Heart right ventricle (tissue), 16 donors: ENCODE measurements at regions not wholly inside any gene's neighbourhood (a gene's known extent, or its start where the extent isn't known, plus 50 kb on each side); places are given as distances from the start of the nearest gene placed in this dataset.

Source experiments
- ATAC-seq, 8 donors: fragments of 200-7000 bp; cut with Tn5 transposase; one replicate each; pipeline ENCODE4 v1.9.1; 2020; ENCODE audit warnings: mild to moderate bottlenecking in 8 of 8, moderate library complexity in 8 of 8, moderate number of reproducible peaks in 1 of 8
- DNase-seq, 2 donors: peaks; one replicate each; pipeline ENCODE4 v3.0.0-alpha.2; 2020
- H3K27ac ChIP-seq, 10 donors: fragments of 200-600 bp; sonication (generic) in 2 of 10; one replicate each; pipeline versions ENCODE4 v1.5.0 to v1.8.0; 2020 to 2022; ENCODE audit warnings: mild to moderate bottlenecking in 3 of 10
- H3K27me3 ChIP-seq, 7 donors: fragments of 200-600 bp; one replicate each; pipeline ENCODE4 v1.8.0; 2021 to 2022; ENCODE audit warnings: mild to moderate bottlenecking in 2 of 7
- H3K36me3 ChIP-seq, 9 donors: fragments of 200-600 bp; sonication (generic) in 1 of 9; one replicate each; pipeline versions ENCODE4 v1.5.0 to v1.8.0; 2020 to 2022; ENCODE audit warnings: mild to moderate bottlenecking in 2 of 9
- H3K4me1 ChIP-seq, 9 donors: fragments of 200-600 bp; sonication (generic) in 1 of 9; one replicate each; pipeline versions ENCODE4 v1.5.0 to v1.8.0; 2020 to 2022; ENCODE audit warnings: mild to moderate bottlenecking in 4 of 9
- H3K4me3 ChIP-seq, 10 donors: fragments of 200-600 bp; sonication (generic) in 2 of 10; one replicate each; pipeline versions ENCODE4 v1.5.0 to v1.8.0; 2020 to 2022; ENCODE audit warnings: mild to moderate bottlenecking in 7 of 10, moderate library complexity in 2 of 10
- H3K9me3 ChIP-seq, 11 donors: fragments of 200-600 bp in 10 of 11; sonication (generic) in 2 of 11; one replicate each; pipeline versions ENCODE4 v1.5.0 to v1.8.0; 2013 to 2022; ENCODE audit warnings: mild to moderate bottlenecking in 2 of 11, control low read depth in 1 of 11, moderate library complexity in 1 of 11
- WGBS, 2 donors: extraction: QIAGEN DNeasy Blood & Tissue Kit; methylation state at CpG; one replicate each; pipeline ENCODE4 v1.1.7; 2013; ENCODE audit warnings: inconsistent platforms in 1 of 2; 5-methylcytosine and 5-hydroxymethylcytosine counted together
- intact Hi-C, 10 donors: fragments of 100-400 bp; cut with DNase I; formaldehyde crosslinking; loops; one replicate each; pipeline versions ENCODE4 v1.11.1 to v1.14.2; 2022
- TF ChIP-seq, protein P1 (sequence below), 9 donors: fragments of 200-600 bp; sonication (generic) in 2 of 9; IDR thresholded peaks; one replicate each; pipeline versions ENCODE4 v1.5.0 to v1.8.0; 2021 to 2022; ENCODE audit warnings: antibody characterized with exemption in 9 of 9, mild to moderate bottlenecking in 5 of 9, moderate library complexity in 1 of 9
- donor health status: Arrhythmogenic right ventricular cardiomyopathy.
- donor health status: ischemic (EF 13 %, LVEDD 7.1; RV severe dilation, severe dysfunction).
- donor health status: healthy with polysubstance abuse.
- donor health status: DM: no; HTN: yes; CAD: no.
- donor health status: DM: no; HTN: no; CAD: no.
- donor health status: ischemic (EF 25% LVEDD 6.9; RV normal size, moderate dysfunction).
- donor health status: ischemic (EF 25% LVEDD 5.7; RV mildly dilated, moderate dysfunction).
- donor health status: healthy.
- donor health status: DM: yes; HTN: yes; CAD: no.
- donor health status: Ischemic cardiomyopathy.
- donor health status: ischemic (EF 35%, LVEDD 5.7; RV mildly dilated, moderate dysfunction).
- donor health status: nonischemic (EF 11% LVEDD 7.7; RV severe dilation, severe dysfunction).
- donor health status: DM: yes; HTN: yes; CAD: no.
- donor health status: PGD.
- donor health status: ischemic (EF 29% LVEDD 5.4; RV normal size, mild dysfunction).
- donor health status: nonischemic (EF 23%, LVEDD 6.1; RV moderate dilation, normal function).

DNA sequence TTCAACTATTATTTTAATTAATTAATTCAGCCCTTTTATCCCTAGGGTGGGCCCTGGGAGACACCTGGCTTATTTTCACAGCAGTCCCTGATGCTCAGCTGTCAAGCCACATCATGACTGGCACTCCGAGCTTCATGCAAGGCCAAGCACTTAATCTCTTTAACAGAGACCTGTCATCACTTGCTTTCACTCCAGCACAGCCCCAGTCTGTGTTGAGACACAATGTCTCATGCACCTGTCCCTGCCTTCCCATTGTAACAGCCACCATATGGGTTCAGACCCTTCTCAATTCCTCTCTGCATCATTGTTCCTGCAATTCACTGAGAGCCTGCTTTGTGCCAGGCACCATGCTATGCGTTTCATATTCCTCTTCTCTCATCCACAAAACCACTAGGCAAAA lies 222.2 kb upstream of the TENM4 start:
- TF ChIP-seq, protein P1, sequence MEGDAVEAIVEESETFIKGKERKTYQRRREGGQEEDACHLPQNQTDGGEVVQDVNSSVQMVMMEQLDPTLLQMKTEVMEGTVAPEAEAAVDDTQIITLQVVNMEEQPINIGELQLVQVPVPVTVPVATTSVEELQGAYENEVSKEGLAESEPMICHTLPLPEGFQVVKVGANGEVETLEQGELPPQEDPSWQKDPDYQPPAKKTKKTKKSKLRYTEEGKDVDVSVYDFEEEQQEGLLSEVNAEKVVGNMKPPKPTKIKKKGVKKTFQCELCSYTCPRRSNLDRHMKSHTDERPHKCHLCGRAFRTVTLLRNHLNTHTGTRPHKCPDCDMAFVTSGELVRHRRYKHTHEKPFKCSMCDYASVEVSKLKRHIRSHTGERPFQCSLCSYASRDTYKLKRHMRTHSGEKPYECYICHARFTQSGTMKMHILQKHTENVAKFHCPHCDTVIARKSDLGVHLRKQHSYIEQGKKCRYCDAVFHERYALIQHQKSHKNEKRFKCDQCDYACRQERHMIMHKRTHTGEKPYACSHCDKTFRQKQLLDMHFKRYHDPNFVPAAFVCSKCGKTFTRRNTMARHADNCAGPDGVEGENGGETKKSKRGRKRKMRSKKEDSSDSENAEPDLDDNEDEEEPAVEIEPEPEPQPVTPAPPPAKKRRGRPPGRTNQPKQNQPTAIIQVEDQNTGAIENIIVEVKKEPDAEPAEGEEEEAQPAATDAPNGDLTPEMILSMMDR (IDR thresholded peaks at IDR 0.05): no peak
- Histone ChIP-seq H3K4me1 (no peaks in the 10 kb centered on the region), H3K27me3 (peaks cover 0 to 11% (median 0%) of the 10 kb centered on the region in 7 donors), H3K36me3 (no peaks in the 10 kb centered on the region), H3K9me3 (no peaks in the 10 kb centered on the region), H3K4me3 (no peak overlapping the region), H3K27ac (no peak overlapping the region)
- WGBS, 2 donors: 31 to 37% methylated on average over 2 of the region's 2 CpGs
- DNase-seq (no peak), ATAC-seq (peak in 2 of 8 donors; percentile 57 to 59)
- intact Hi-C loops: no loop called here

DNA sequence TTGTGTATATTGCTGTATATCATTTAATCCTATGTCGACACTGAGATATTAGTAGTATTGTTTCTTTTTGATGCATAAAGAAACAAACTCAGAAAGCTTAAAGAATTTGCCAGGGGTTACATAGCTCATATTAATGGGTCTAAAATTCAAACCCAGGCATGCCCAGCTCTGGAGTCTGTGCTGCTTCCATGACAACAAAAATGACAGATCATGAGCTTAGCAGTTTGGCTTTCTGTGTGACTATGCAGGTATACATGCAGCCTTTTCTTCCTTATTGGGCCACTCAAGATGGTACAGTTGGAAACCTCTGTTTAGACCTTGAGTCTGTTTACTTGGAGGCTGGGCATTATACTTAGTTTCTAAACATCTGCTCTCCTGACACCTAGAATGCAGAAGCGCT lies 220.5 kb upstream of the TENM4 start:
- no peaks in the 10 kb centered on the region for H3K9me3 ChIP-seq
- no peaks in the 10 kb centered on the region for H3K4me1 ChIP-seq
- H3K4me3 ChIP-seq: no peak overlapping the region
- TF ChIP-seq, protein P1 (IDR thresholded peaks at IDR 0.05): no peak
- intact Hi-C loops: no loop called here
- WGBS, 2 donors: 88 to 93% methylated on average over 2 of the region's 2 CpGs
- H3K27me3 ChIP-seq: peaks cover 0 to 11% (median 0%) of the 10 kb centered on the region in 7 donors
- no peak overlapping the region for H3K27ac ChIP-seq
- H3K36me3 ChIP-seq: no peaks in the 10 kb centered on the region
- DNase-seq (no peak), ATAC-seq (no peak)

DNA sequence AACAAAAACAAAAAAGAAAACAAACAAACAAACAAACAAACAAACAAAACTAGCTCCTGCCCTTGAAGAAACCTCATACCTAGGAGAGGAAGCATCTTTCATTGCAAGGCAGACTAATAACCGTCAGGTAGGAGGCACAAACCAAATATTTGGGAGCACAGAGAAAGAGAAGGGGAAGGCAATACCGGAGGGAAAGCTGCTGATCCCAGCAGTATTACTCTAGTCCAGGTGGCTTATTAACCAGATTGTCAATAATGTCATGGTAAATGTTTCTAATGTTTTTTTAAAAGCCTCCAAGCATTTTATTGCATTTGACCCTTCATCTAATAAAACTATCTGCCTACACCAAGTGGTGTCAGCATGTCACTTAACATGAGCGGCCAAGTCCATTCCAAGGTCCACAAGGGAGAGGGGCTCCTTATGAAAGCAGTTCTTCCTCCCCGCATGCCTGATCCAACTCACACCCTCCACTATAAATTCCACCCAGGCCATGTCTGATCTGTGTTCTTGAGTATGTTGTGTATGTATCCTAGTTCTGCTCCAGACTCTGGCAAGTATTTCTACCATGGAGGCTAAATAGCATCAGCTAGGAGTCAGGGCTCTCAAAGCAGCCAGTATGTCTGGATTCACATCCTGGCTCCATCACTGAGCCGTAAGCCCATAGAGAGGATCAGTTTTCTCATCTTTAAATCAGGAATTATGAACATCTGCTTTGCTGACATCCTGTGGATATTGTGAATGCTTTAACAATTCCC lies 208.1 kb upstream of the TENM4 start:
- no peaks in the 10 kb centered on the region for H3K36me3 ChIP-seq
- TF ChIP-seq, protein P1 (IDR thresholded peaks at IDR 0.05): no peak
- WGBS, 2 donors: 84 to 86% methylated on average over 5 of the region's 5 CpGs
- peaks cover 0 to 12% (median 0%) of the 10 kb centered on the region in 7 donors for H3K27me3 ChIP-seq
- no peak overlapping the region for H3K27ac ChIP-seq
- DNase-seq (no peak), ATAC-seq (no peak)
- intact Hi-C loops: no loop called here
- no peaks in the 10 kb centered on the region for H3K4me1 ChIP-seq
- no peak overlapping the region for H3K4me3 ChIP-seq
- no peaks in the 10 kb centered on the region for H3K9me3 ChIP-seq

DNA sequence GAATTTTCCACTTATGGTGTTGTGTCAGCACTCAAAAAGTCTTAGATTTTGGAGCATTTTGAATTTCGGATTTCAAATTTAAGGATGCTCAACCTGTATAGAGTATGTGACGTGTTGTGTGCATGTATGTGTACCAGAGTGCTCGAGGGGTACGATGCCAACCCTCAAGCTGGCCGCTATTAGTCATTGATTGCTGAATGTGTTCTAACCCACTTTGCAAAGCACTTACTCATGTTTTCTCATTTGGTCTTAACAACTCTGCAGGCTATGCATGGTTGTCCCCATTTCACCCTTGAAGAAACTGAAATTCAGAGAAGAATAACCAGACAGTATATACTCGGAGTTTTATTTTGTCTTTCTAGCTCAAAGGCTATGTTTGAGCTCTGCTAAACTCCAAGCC lies 196.4 kb upstream of the TENM4 start:
- Histone ChIP-seq H3K4me1 (no peaks in the 10 kb centered on the region), H3K27ac (no peak overlapping the region), H3K9me3 (no peaks in the 10 kb centered on the region), H3K27me3 (peaks cover 0 to 4% (median 0%) of the 10 kb centered on the region in 7 donors), H3K4me3 (no peak overlapping the region), H3K36me3 (no peaks in the 10 kb centered on the region)
- DNase-seq (no peak), ATAC-seq (no peak)
- TF ChIP-seq, protein P1 (IDR thresholded peaks at IDR 0.05): no peak
- 85 to 91% methylated on average over 6 of the region's 6 CpGs for WGBS, 2 donors
- intact Hi-C loops: no loop called here
